NOMO-1 treated with DMSO at 0.1 percent for 48 hours (cell line): ENCODE measurements at regions not wholly inside any gene's neighbourhood (a gene's known extent, or its start where the extent isn't known, plus 50 kb on each side); places are given as distances from the start of the nearest gene placed in this dataset.

ENCODE experiments used
- DNase-seq: peaks from one replicate; lab custom pipeline; 2025; ENCODE audit not compliant: unreplicated experiment; lab: John Stamatoyannopoulos, UW

- peak; percentile 39 for DNase-seq
Observed at GRCh38 chr14:55500219-55500701, 59.8 kb upstream of the TBPL2 start.

DNA sequence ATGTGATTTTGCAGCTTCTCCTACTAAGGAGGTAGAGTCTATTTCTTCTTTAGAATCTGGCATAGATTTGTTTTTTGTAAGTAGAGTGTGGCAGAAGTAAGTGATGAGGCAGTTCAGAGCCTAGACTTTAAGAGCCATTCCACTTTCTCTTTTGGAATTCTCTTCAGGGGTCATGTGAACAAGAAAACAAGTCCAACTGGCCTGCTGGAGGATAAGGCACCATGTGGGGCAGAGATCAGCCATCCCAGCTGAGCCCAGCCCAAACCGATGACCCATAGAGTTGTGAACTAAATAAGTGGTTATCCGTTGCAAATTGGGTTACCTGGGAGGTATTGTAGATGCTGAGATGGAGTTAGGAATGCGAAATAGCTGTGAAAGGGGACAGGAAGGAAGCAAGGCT, 60.3 kb upstream of the TBPL2 start:
- DNase-seq: no peak

DNA sequence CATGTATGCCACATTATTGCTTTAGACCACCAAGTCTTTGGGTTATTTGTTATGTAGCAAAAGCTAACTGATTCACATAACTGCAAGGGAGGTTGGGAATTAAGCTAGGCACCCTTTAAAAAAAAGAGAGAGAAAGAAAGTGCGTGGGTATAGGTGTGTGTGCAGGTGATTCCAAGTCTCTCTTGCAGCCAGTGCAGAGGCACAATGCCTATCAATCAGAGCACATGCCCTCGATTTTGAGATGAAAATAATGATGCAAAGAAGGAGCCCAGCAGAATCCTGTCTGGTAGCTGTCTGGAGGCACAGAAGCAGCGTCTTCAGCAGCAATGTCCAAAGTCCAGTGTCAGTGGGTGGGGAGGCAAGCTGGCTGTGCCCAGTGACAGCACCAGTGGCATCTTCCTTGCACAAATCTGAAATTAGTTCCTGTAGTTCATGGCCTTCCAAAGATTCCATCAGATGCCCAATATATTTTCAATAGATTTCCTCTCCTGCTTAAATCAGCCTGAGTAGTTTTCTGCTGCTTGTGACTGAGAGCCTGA, 62.4 kb upstream of the TBPL2 start:
- DNase-seq: no peak

DNA sequence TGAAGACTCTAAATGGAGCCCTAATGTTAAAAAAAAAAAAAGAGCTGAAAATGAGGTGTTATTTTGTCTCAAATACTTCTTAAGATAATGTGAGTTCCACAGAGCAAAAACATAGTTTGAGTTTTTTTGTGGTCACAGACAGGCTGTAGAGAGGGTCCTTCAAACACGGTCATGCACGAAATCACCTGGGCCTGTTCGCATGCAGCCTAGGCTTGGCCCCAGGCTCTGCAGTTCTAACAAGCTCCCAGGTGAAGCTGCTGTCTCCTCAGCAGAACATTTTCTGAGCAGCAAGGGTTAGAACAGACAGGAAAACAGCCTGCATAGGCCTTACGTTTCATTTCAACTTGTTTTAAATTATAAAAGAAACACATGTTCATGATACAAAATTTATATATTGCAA, 65.4 kb upstream of the TBPL2 start:
- no peak for DNase-seq

GRCh38 chr14:55508676-55509075, 68.3 kb upstream of the TBPL2 start:
- DNase-seq: no peak

- no peak for DNase-seq
Observed at GRCh38 chr14:55512421-55512820, 67.6 kb upstream of the KTN1 start.

DNA sequence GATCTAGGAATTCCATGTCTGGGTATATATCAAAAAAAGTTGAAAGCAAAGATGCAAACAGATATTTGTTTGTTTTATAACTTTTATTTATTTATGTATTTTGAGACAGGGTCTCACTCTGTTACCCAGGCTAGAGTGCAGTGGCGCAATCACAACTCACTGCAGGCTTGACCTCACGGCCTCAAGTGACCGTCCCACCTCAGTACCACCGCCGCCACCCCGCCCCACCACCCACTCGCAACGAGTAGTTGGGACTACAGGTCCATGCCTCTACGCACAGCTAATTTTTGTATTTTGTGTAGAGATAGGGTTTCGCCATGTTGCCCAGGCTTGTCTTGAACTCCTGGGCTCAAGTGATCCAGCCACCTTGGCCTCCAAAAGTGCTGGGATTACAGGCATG, 66.5 kb upstream of the KTN1 start:
- DNase-seq: no peak

DNA sequence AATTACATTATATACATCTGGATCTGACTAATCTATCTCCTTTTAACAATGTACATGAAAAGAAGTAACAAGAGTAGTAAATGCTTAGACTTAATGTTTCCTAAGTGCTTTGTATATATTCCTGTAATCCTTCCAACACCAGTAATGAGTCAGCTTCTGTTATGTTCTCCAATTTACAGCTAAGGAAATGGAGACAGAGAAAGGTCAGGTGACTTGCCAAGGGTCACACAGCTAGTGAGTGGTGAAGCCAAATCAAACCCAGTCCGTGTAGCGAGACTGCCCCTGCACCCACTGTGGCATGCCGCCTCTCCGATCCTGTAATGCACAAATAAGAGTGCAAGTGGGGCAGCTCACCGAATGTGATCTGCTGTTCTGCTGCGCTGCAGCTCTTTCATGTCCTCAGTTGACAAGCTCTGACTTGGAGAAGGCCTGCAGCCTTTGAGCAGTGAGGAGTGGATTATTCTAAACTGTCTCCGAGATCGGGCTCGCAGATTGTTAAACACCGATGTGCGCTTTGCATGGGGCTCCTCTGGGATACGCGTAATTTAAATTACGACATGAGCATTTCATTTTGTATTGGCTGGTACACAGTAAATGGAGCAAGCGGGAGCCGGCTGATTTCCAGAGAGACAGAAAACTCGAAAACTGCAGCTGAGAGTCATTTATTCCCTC, 65.1 kb upstream of the KTN1 start:
- no peak for DNase-seq

DNA sequence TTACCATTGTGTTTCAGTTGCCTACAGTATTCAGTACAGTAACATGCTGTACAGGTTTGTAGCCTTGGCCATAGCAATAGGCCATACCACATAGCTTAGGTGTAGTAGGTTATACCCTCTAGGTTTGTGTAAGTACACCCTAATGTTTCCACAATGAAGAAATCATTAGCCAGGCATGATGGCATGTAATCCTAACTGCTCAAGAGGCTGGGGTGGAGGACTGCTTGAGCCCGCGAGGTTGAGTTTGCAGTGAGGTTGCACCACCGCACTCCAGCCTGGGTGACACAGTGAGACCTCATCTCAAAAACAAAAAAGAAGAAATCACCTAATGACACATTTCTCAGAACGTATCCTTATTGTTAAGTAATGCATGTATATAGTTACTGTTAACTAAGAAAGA, 63.2 kb upstream of the KTN1 start:
- no peak for DNase-seq

GRCh38 chr14:55518391-55518790, 61.6 kb upstream of the KTN1 start:
- no peak for DNase-seq

DNA sequence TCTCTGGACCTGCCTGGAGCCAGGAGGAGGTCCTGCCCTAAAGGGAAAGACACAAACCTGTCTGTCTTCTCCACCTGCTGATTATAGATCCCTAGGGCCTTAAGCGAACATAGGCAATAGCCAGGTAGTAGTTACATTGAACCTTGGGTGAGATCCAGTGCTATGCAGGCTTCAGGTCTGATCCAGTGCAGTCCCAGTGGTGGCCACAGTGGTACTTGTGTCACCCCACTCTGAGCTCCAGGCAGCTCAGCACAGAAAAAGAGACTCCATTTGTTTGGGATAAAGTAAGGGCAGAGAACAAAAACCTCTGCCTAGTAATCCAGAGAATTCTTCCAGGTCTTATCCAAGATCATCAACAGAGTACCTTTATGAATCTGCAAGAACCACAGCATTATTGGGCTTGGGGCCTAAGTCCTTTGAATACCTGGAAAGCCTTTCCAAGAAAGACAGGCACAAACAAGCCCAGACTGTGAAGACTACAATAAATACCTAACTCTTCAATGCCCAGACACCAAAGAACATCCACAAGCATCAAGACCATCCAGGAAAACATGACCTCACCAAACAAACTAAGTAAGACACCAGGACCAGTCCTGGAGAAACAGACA, 60.4 kb upstream of the KTN1 start:
- DNase-seq: no peak

DNA sequence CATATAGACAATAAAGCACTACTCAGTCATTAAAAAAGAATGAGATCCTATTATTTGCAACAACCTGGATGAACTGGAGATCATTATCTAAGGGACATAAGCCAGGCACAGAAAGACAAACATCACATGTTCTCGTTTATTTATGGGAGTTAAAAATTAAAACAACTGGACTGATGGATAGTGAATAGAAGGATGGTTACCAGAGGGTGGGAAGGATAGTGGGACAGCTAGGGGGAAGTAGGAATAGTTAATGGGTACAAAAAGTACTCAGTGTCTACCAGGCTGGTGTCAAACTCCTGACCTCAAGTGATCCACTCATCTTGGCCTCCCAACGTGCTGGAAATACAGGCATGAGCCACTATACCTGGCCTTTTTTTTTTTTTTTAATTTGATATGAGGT, 56.7 kb upstream of the KTN1 start:
- DNase-seq: no peak
